Mesenchymal stem cell (in vitro differentiated cells and primary cell): ENCODE measurements at regions not wholly inside any gene's neighbourhood (a gene's known extent, or its start where the extent isn't known, plus 50 kb on each side); places are given as distances from the start of the nearest gene placed in this dataset.

Experiments
- DNase-seq: peaks from one replicate; pipeline ENCODE4 v3.0.0-alpha.2; 2013
- H2AFZ ChIP-seq: one replicate; pipeline ENCODE4 v1.6.1; 2013; ENCODE audit warnings: low read depth, mild to moderate bottlenecking, control low read depth, inconsistent platforms, low read length, moderate library complexity
- H2AK5ac ChIP-seq: 2 replicates; pipeline ENCODE4 v1.6.1; 2013; ENCODE audit warnings: low read length, moderate library complexity, mild to moderate bottlenecking, inconsistent platforms; ENCODE audit not compliant: severe bottlenecking
- H2BK120ac ChIP-seq: one replicate; pipeline ENCODE4 v1.6.1; 2013; ENCODE audit warnings: low read depth, mild to moderate bottlenecking, inconsistent platforms, low read length, moderate library complexity
- H2BK12ac ChIP-seq, 2 experiments: one replicate each; pipeline ENCODE4 v1.6.1; 2013; ENCODE audit warnings: inconsistent platforms in 2 of 2, low read length in 2 of 2, mild to moderate bottlenecking in 2 of 2, moderate library complexity in 2 of 2, control low read depth in 1 of 2
- H2BK15ac ChIP-seq: one replicate; pipeline ENCODE4 v1.6.1; 2013; ENCODE audit warnings: mild to moderate bottlenecking, low read depth, inconsistent platforms; ENCODE audit not compliant: poor library complexity, severe bottlenecking
- H2BK5ac ChIP-seq: 2 replicates; pipeline ENCODE4 v1.6.1; 2013; ENCODE audit warnings: low read depth, mild to moderate bottlenecking, low read length, control low read depth, inconsistent platforms; ENCODE audit not compliant: poor library complexity, severe bottlenecking
- H3K14ac ChIP-seq, 2 experiments: one replicate each; pipeline ENCODE4 v1.6.1; 2013; ENCODE audit warnings: inconsistent platforms in 2 of 2, low read length in 2 of 2, control low read depth in 1 of 2, mild to moderate bottlenecking in 1 of 2, moderate library complexity in 1 of 2
- H3K18ac ChIP-seq, 2 experiments: one replicate each; pipeline ENCODE4 v1.6.1; 2013; ENCODE audit warnings: inconsistent platforms in 2 of 2, low read length in 2 of 2, control low read depth in 1 of 2, low read depth in 1 of 2, mild to moderate bottlenecking in 1 of 2
- H3K23ac ChIP-seq, 2 experiments: one replicate each; pipeline ENCODE4 v1.6.1; 2013; ENCODE audit warnings: inconsistent platforms in 2 of 2, low read length in 2 of 2, mild to moderate bottlenecking in 2 of 2, moderate library complexity in 2 of 2, control low read depth in 1 of 2
- H3K27ac ChIP-seq: 2 replicates; pipeline ENCODE4 v1.5.1; 2013; ENCODE audit warnings: mild to moderate bottlenecking, moderate library complexity, low read length, control low read depth, inconsistent platforms; ENCODE audit not compliant: poor library complexity, severe bottlenecking
- H3K27me3 ChIP-seq, 2 experiments: 2 replicates each; pipeline versions ENCODE4 v1.6.1 to v1.7.0; 2013; ENCODE audit warnings: low read length in 2 of 2, mild to moderate bottlenecking in 2 of 2, moderate library complexity in 2 of 2, control low read depth in 1 of 2, inconsistent platforms in 1 of 2; ENCODE audit not compliant: control insufficient read depth in 1 of 2, insufficient read depth in 1 of 2
- H3K36me3 ChIP-seq, 2 experiments: 2 replicates each; pipeline versions ENCODE4 v1.6.1 to v1.7.0; 2013; ENCODE audit warnings: low read length in 2 of 2, control low read depth in 1 of 2, inconsistent platforms in 1 of 2, low read depth in 1 of 2, mild to moderate bottlenecking in 1 of 2; ENCODE audit not compliant: insufficient read depth in 2 of 2, control insufficient read depth in 1 of 2
- H3K4ac ChIP-seq, 2 experiments: one replicate each; pipeline ENCODE4 v1.6.1; 2013; ENCODE audit warnings: inconsistent platforms in 2 of 2, low read length in 2 of 2, mild to moderate bottlenecking in 2 of 2, moderate library complexity in 2 of 2, control low read depth in 1 of 2, low read depth in 1 of 2
- H3K4me1 ChIP-seq: 2 replicates; pipeline ENCODE4 v1.6.1; 2013; ENCODE audit warnings: low read depth, low read length, control low read depth; ENCODE audit not compliant: control insufficient read depth, insufficient read depth
- H3K4me2 ChIP-seq: 2 replicates; pipeline ENCODE4 v1.6.1; 2013; ENCODE audit warnings: low read length, mild to moderate bottlenecking, inconsistent platforms; ENCODE audit not compliant: poor library complexity, severe bottlenecking
- H3K4me3 ChIP-seq, 2 experiments: 2 replicates each; pipeline versions ENCODE4 v1.5.1 to v1.7.0; 2013; ENCODE audit warnings: low read length in 2 of 2, mild to moderate bottlenecking in 2 of 2, control low read depth in 1 of 2, low read depth in 1 of 2; ENCODE audit not compliant: insufficient read depth in 1 of 2
- H3K79me1 ChIP-seq: replicated peaks from 2 replicates; pipeline ENCODE4 v1.6.1; 2013; ENCODE audit warnings: mild to moderate bottlenecking, control low read depth, low read length, inconsistent platforms; ENCODE audit not compliant: poor library complexity, severe bottlenecking
- H3K9ac ChIP-seq: 2 replicates; pipeline ENCODE4 v1.7.0; 2013; ENCODE audit warnings: mild to moderate bottlenecking, low read length, moderate library complexity
- H3K9me3 ChIP-seq: 2 replicates; pipeline ENCODE4 v1.7.0; 2013; ENCODE audit warnings: mild to moderate bottlenecking, low read length; ENCODE audit not compliant: control insufficient read depth
- H4K8ac ChIP-seq: one replicate; pipeline ENCODE4 v1.6.1; 2013; ENCODE audit warnings: inconsistent platforms, mild to moderate bottlenecking, low read length, moderate library complexity
- H4K91ac ChIP-seq: one replicate; pipeline ENCODE4 v1.6.1; 2013; ENCODE audit warnings: mild to moderate bottlenecking, low read length, inconsistent platforms
- WGBS: methylation state at CpG from one replicate; pipeline ENCODE4 v1.1.7; 2013; ENCODE audit warnings: mixed read lengths; 5-methylcytosine and 5-hydroxymethylcytosine counted together

DNA sequence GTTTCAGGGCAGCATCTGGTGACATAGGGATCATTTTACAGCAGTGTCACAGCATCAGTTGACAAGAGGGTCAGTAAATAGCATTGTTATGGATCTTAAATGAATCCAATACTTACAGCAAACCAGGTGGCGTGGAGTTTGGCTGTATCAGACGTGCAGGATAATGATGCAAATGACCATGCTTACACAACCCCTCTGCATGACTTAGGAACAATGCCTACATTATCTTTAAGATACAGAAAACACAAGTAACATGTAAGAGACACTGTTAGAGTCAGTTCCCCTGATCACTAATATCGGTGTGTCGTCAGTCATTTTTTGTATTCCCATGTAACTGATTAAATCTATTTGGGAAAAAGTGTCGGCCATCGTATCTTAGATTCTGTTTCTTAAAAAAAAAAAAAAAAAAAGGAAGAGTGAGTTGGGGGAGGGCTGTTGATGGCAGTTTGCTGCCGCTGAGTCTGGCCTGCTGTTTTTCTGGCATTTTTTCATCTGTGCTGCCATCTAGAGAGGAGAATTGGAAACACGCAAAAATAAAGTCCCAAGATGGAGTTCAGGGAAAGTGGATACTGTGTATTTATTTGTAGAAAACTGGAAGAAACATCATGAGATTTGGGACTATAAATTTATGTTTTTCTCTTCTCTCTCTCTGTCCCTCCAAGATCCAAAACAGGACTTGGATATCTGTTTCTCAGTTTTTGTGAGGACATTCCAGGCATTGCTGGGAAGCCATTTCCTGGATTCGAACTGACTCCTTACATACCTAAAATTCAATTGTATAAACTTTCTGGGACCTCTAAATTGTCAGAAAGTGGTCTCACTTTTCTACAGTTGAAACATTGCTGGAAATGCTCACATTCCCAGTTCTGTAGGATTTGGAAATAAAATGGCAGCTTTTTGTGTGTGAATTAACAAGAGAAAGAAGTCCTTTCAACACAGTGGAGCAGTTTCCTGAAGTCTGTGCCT is 60.3 kb upstream of the AGPS start:
- no peak overlapping the region for H3K4me3 ChIP-seq
- no peaks in the 10 kb centered on the region for H3K79me1 ChIP-seq
- H2BK15ac ChIP-seq, result no peak overlapping the region
- peak; percentile 86 for DNase-seq
- H4K91ac ChIP-seq, result no peak overlapping the region
- H3K27me3 ChIP-seq, result no peaks in the 10 kb centered on the region
- no peaks in the 10 kb centered on the region for H3K9me3 ChIP-seq
- H2BK120ac ChIP-seq, result no peak overlapping the region
- H3K23ac ChIP-seq, result no peak overlapping the region
- peak overlapping the region; percentile 53 for H3K9ac ChIP-seq
- no peak overlapping the region for H3K14ac ChIP-seq
- H2BK5ac ChIP-seq, result no peak overlapping the region
- peak overlapping the region; percentile 19 for H3K4me2 ChIP-seq
- peak overlapping the region in 1 of 2 experiments; percentile 69 for H3K18ac ChIP-seq
- H2AFZ ChIP-seq, result peak overlapping the region; percentile 14
- H3K36me3 ChIP-seq, result no peaks in the 10 kb centered on the region
- H3K4me1 ChIP-seq, result no peaks in the 10 kb centered on the region
- H3K27ac ChIP-seq, result no peak overlapping the region
- H2BK12ac ChIP-seq, result no peak overlapping the region
- no peak overlapping the region for H3K4ac ChIP-seq
- H2AK5ac ChIP-seq, result no peak overlapping the region
- 11% methylated on average over 9 of the region's 9 CpGs for WGBS
- peak overlapping the region; percentile 67 for H4K8ac ChIP-seq

GRCh38 chr2:177332992-177333388 is 59.6 kb upstream of the AGPS start:
- H3K4me2 ChIP-seq, result no peak overlapping the region
- H3K4me1 ChIP-seq, result peaks cover 2% of the 10 kb centered on the region
- no peak overlapping the region for H2AFZ ChIP-seq
- no peak for DNase-seq
- H2BK15ac ChIP-seq, result no peak overlapping the region
- H3K9me3 ChIP-seq, result no peaks in the 10 kb centered on the region
- H3K4me3 ChIP-seq, result no peak overlapping the region
- no peak overlapping the region for H4K91ac ChIP-seq
- H3K27ac ChIP-seq, result no peak overlapping the region
- no peaks in the 10 kb centered on the region for H3K36me3 ChIP-seq
- 17% methylated on average over 2 of the region's 5 CpGs for WGBS
- peak overlapping the region in 1 of 2 experiments; percentile 79 for H3K4ac ChIP-seq
- H3K14ac ChIP-seq, result no peak overlapping the region
- H2BK12ac ChIP-seq, result no peak overlapping the region
- H2AK5ac ChIP-seq, result no peak overlapping the region
- no peak overlapping the region for H2BK5ac ChIP-seq
- peak overlapping the region; percentile 53 for H3K9ac ChIP-seq
- no peaks in the 10 kb centered on the region for H3K27me3 ChIP-seq
- H4K8ac ChIP-seq, result no peak overlapping the region
- no peaks in the 10 kb centered on the region for H3K79me1 ChIP-seq
- no peak overlapping the region for H3K23ac ChIP-seq
- H3K18ac ChIP-seq, result no peak overlapping the region
- H2BK120ac ChIP-seq, result no peak overlapping the region

GRCh38 chr2:177334940-177335543 is 57.5 kb upstream of the AGPS start:
- H3K79me1 ChIP-seq, result no peaks in the 10 kb centered on the region
- H3K23ac ChIP-seq, result no peak overlapping the region
- DNase-seq, result peak; percentile 70
- H3K4ac ChIP-seq, result no peak overlapping the region
- H3K27me3 ChIP-seq, result no peaks in the 10 kb centered on the region
- no peak overlapping the region for H2BK15ac ChIP-seq
- H3K18ac ChIP-seq, result no peak overlapping the region
- no peak overlapping the region for H3K9ac ChIP-seq
- H4K91ac ChIP-seq, result no peak overlapping the region
- no peak overlapping the region for H3K4me2 ChIP-seq
- H3K14ac ChIP-seq, result no peak overlapping the region
- H3K9me3 ChIP-seq, result no peaks in the 10 kb centered on the region
- WGBS, result 40% methylated on average over 2 of the region's 2 CpGs
- no peak overlapping the region for H3K27ac ChIP-seq
- H3K4me3 ChIP-seq, result no peak overlapping the region
- no peak overlapping the region for H4K8ac ChIP-seq
- H2AFZ ChIP-seq, result no peak overlapping the region
- H3K36me3 ChIP-seq, result no peaks in the 10 kb centered on the region
- H2BK120ac ChIP-seq, result no peak overlapping the region
- H2AK5ac ChIP-seq, result no peak overlapping the region
- no peak overlapping the region for H2BK12ac ChIP-seq
- peaks cover 2% of the 10 kb centered on the region for H3K4me1 ChIP-seq
- H2BK5ac ChIP-seq, result no peak overlapping the region

GRCh38 chr2:177335917-177336450 is 56.6 kb upstream of the AGPS start:
- no peak overlapping the region for H2BK15ac ChIP-seq
- H4K91ac ChIP-seq, result no peak overlapping the region
- no peak overlapping the region for H3K14ac ChIP-seq
- no peak overlapping the region for H3K4me2 ChIP-seq
- no peaks in the 10 kb centered on the region for H3K79me1 ChIP-seq
- H2BK120ac ChIP-seq, result no peak overlapping the region
- H3K4ac ChIP-seq, result no peak overlapping the region
- H3K27me3 ChIP-seq, result no peaks in the 10 kb centered on the region
- no peak overlapping the region for H3K4me3 ChIP-seq
- no peak overlapping the region for H2AFZ ChIP-seq
- no peaks in the 10 kb centered on the region for H3K36me3 ChIP-seq
- H2AK5ac ChIP-seq, result no peak overlapping the region
- WGBS, result no CpG with 5 or more reads among the region's 1 CpG
- peak; percentile 77 for DNase-seq
- peaks cover 2% of the 10 kb centered on the region for H3K4me1 ChIP-seq
- no peak overlapping the region for H2BK12ac ChIP-seq
- peak overlapping the region; percentile 40 for H3K27ac ChIP-seq
- no peak overlapping the region for H2BK5ac ChIP-seq
- H3K23ac ChIP-seq, result no peak overlapping the region
- no peaks in the 10 kb centered on the region for H3K9me3 ChIP-seq
- H3K9ac ChIP-seq, result peak overlapping the region; percentile 25
- no peak overlapping the region for H4K8ac ChIP-seq
- no peak overlapping the region for H3K18ac ChIP-seq
